Heart left ventricle (tissue), 13 donors: ENCODE measurements at regions not wholly inside any gene's neighbourhood (a gene's known extent, or its start where the extent isn't known, plus 50 kb on each side); places are given as distances from the start of the nearest gene placed in this dataset.

ENCODE experiments used
- POLR2A ChIP-seq, 2 donors: fragments of 450-650 bp; IDR thresholded peaks; one replicate each; pipeline ENCODE4 v1.6.1; 2017; ENCODE audit warnings: antibody characterized with exemption in 2 of 2, mild to moderate bottlenecking in 2 of 2, moderate library complexity in 2 of 2
- TF ChIP-seq, protein P1 (sequence below), 12 donors: fragments of 200-600 bp; sonication (generic) in 4 of 12; IDR thresholded peaks; one replicate each; pipeline versions ENCODE4 v1.5.0 to v1.8.0; 2018 to 2022; ENCODE audit warnings: antibody characterized with exemption in 12 of 12, mild to moderate bottlenecking in 5 of 12
- donor health status: ischemic (EF 13 %, LVEDD 7.1; RV severe dilation, severe dysfunction).
- donor health status: DM: no; HTN: yes; CAD: no.
- donor health status: DM: no; HTN: no; CAD: no.
- donor health status: ischemic (EF 25% LVEDD 6.9; RV normal size, moderate dysfunction).
- donor health status: ischemic (EF 25% LVEDD 5.7; RV mildly dilated, moderate dysfunction).
- donor health status: ischemic (EF 35%, LVEDD 5.7; RV mildly dilated, moderate dysfunction).
- donor health status: nonischemic (EF 11% LVEDD 7.7; RV severe dilation, severe dysfunction).
- donor health status: DM: yes; HTN: yes; CAD: no.
- donor health status: PGD.
- donor health status: ischemic (EF 29% LVEDD 5.4; RV normal size, mild dysfunction).
- donor health status: nonischemic (EF 23%, LVEDD 6.1; RV moderate dilation, normal function).

- TF ChIP-seq, protein P1, sequence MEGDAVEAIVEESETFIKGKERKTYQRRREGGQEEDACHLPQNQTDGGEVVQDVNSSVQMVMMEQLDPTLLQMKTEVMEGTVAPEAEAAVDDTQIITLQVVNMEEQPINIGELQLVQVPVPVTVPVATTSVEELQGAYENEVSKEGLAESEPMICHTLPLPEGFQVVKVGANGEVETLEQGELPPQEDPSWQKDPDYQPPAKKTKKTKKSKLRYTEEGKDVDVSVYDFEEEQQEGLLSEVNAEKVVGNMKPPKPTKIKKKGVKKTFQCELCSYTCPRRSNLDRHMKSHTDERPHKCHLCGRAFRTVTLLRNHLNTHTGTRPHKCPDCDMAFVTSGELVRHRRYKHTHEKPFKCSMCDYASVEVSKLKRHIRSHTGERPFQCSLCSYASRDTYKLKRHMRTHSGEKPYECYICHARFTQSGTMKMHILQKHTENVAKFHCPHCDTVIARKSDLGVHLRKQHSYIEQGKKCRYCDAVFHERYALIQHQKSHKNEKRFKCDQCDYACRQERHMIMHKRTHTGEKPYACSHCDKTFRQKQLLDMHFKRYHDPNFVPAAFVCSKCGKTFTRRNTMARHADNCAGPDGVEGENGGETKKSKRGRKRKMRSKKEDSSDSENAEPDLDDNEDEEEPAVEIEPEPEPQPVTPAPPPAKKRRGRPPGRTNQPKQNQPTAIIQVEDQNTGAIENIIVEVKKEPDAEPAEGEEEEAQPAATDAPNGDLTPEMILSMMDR (IDR thresholded peaks at IDR 0.05) = no peak
- TF ChIP-seq POLR2A (IDR thresholded peaks at IDR 0.05) = no peak
Measured at GRCh38 chr19:31518216-31519020, 169.2 kb upstream of the TSHZ3 start.
